Right lobe of liver (tissue), 4 donors: ENCODE measurements at regions not wholly inside any gene's neighbourhood (a gene's known extent, or its start where the extent isn't known, plus 50 kb on each side); places are given as distances from the start of the nearest gene placed in this dataset.
A peak's percentile ranks its signal among the peaks of the same experiment; 100 is the strongest.

Experiments used
- CTCF ChIP-seq, 4 donors: fragments of 200-600 bp in 3 of 4; fragments of 450-650 bp in 1 of 4; IDR thresholded peaks; one replicate each; pipeline versions ENCODE4 v1.5.1 to v1.8.0; 2016 to 2022; ENCODE audit warnings: antibody characterized with exemption in 4 of 4, mild to moderate bottlenecking in 2 of 4
- POLR2A ChIP-seq: fragments of 450-650 bp; IDR thresholded peaks from one replicate; pipeline ENCODE4 v1.6.1; 2017; ENCODE audit warnings: antibody characterized with exemption, mild to moderate bottlenecking
- donor health status: DM: no; HTN: no; CAD: no.
- donor health status: DM: no; HTN: no; CAD: no.
- donor health status: DM: no; HTN: yes; CAD: no.

- no peak for TF ChIP-seq CTCF (IDR thresholded peaks at IDR 0.05)
- peak; percentile 14 for TF ChIP-seq POLR2A
Measured at GRCh38 chr5:67549296-67549618, 352.7 kb upstream of the CD180 start.
